GM19351 (cell line): ENCODE measurements at regions not wholly inside any gene's neighbourhood (a gene's known extent, or its start where the extent isn't known, plus 50 kb on each side); places are given as distances from the start of the nearest gene placed in this dataset.
"Not testable (repeated sequence)": the region's sequence is repeated elsewhere in the genome, so short reads cannot be mapped to it uniquely, and the experiment has no call there.

ENCODE experiments used
- ATAC-seq: cut with Tn5 transposase; IDR thresholded peaks from one replicate; pipeline ENCODE4 v1.9.1; 2021; ENCODE audit warnings: mild to moderate bottlenecking, moderate library complexity; ENCODE audit not compliant: unreplicated experiment

GRCh38 chr10:55943403-55943802, 417.7 kb downstream of the ZWINT start:
- no peak for ATAC-seq

DNA sequence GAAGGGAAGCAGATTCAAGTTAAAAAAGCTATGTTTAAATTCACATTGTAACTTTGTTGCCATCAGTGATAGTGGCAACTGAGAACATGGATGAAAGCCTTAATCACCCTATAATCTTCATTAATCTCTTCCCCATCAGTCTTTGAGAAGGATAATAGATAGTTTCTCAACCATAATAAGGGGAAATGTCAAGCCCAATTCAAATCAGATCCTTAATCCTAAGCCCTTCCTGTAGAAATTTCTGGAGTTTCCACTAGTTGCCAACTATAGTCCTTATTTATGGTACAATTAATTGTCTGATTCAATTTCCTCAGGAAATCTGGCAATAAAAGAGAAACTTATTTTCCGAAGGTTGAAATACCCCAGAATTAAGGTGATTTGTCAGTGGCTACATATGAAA, 431.8 kb downstream of the ZWINT start:
- no peak for ATAC-seq

DNA sequence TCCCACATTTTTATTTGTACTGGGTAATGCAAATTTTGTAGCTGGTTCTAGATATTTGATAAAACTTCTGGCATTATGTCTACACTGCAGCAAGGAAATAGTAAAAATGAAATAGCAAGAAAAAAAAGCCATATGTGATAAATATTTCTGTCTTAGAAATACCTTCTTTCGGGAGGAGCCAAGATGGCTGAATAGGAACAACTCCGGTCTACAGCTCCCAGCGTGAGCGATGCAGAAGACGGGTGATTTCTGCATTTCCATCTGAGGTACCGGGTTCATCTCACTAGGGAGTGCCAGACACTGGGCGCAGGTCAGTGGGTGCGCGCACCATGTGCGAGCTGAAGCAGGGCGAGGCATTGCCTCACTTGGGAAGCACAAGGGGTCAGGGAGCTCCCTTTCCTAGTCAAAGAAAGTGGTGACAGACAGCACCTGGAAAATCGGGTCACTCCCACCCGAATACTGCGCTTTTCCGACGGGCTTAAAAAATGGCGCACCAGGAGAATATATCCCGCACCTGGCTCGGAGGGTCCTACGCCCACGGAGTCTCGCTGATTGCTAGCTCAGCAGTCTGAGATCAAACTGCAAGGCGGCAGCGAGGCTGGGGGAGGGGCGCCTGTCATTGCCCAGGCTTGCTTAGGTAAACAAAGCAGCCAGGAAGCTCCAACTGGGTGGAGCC, 461.4 kb downstream of the ZWINT start:
- ATAC-seq = not testable (repeated sequence)

- ATAC-seq = no peak
Measured at GRCh38 chr10:55897490-55897921, 463.6 kb downstream of the ZWINT start.

GRCh38 chr10:55892276-55892675, 468.8 kb downstream of the ZWINT start:
- ATAC-seq = no peak

DNA sequence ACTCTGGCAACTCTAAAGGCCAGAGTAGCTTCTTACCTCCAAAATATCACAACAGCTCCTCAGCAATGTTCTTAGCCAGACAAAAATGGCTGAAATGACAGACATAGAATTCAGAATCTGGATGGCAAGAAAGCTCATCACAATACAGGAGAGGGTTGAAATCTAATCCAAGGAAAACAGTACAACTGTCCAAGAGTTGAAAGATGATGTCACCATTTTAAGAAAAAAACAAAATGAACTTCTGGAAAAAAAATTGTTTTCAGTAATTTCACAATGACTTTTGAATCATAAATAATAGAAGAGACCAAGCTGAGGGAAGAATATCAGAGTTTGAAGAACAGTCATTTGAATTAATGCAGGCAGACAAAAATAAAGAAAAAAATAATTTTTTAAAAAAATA, 479.5 kb downstream of the ZWINT start:
- ATAC-seq = no peak

DNA sequence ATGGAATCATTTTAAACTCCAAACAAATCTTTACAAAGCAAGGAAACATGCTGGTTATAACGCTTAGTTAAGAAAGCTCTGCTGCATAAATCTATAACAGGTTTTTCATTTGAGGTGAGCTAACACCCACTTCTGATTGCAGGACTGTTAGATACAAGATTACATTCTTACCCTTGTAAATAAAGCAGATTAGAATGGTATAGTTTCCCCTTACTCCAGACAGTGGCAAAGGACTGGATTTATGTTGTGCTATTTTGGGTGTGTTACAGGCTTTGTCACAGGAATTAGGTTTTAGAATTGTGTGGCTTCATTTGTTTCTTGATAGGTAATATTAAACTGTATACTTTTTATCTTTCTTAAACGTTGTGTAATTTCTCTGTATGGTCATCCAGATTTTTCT, 487.6 kb downstream of the ZWINT start:
- ATAC-seq = no peak

DNA sequence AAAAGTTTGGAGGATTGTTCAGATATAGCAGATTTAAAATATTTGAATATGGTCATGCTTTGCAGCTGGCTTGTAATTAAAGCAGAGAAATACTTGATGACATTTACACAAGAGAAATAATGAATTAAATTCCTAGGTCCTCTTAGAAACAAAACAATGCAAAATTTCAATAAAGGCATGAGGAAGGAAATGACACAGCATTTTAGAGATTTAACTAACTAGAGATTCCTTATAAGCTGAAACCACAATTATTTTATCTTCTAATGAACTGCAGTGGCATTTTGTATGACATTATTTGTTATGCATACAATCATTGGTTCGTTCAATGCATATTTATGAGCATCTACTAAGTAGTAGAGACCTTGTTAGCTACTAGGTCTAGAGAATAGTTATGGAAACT, 490.9 kb downstream of the ZWINT start:
- ATAC-seq = no peak

GRCh38 chr10:55867848-55868247, 493.2 kb downstream of the ZWINT start:
- no peak for ATAC-seq

- no peak for ATAC-seq
Measured at GRCh38 chr10:55858730-55859129, 502.3 kb downstream of the ZWINT start.

DNA sequence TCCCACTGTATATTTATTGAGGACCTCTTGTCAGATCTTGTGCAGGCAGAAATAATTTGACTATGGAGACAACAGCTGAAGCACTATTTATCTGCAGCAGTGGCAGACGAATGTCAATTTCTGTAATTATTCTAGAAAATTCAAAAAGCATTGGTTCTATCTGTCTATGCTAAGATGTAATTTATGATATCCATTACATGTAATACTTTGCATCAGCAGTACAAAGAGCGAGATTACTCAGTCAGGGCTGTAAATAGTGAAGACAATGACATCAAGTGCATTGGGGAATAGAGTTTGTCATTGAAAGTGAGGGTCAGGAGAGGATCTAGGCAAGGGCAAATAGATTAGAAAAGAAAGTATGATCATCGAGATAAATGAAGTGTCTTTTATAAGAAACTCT, 508.2 kb downstream of the ZWINT start:
- ATAC-seq = no peak

GRCh38 chr10:55837273-55837672, 523.8 kb downstream of the ZWINT start:
- ATAC-seq = no peak

DNA sequence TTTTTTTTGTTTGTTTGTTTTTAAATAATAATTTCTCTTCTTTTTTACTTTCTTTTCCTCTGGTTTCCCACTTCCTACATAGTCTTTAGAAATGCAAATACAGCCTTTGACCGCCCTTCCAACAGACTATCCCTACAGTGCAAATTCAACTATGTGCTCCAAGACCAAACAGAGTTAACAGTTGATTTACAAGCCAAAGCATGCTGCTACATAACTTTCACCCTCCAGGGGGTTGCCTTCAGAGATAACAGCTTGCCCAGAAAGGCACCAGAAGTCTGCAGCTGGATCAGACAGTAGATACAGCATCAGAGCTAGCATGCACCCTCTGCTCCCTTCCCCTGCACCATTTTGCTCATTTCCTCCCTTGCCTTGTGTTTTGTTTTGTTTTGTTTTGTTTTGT, 539.0 kb downstream of the ZWINT start:
- no peak for ATAC-seq

- ATAC-seq = no peak
Measured at GRCh38 chr10:55820478-55820877, 540.6 kb downstream of the ZWINT start.

GRCh38 chr10:55820071-55820470, 541.0 kb downstream of the ZWINT start:
- no peak for ATAC-seq

- no peak for ATAC-seq
Measured at GRCh38 chr10:55813451-55814170, 547.4 kb downstream of the ZWINT start.

DNA sequence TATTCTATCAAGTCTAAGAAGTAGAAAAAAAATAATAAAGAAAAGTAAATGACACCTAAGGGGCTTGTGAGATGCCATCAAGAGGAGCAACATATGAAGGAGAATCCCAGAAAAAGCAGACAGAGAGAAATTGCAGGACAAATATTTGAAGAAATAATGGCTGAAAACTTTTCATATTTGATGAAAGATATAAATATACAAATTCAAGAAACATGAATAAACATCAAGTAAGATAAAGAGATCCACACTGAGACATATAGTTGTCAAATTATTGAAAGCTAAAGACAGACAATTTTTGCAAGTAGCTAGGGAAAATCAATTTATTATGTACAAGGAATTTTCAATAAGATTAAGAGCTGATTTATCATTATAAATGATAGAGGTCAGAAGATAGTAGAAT, 558.0 kb downstream of the ZWINT start:
- no peak for ATAC-seq

- no peak for ATAC-seq
Measured at GRCh38 chr10:55801353-55801661, 559.8 kb downstream of the ZWINT start.

DNA sequence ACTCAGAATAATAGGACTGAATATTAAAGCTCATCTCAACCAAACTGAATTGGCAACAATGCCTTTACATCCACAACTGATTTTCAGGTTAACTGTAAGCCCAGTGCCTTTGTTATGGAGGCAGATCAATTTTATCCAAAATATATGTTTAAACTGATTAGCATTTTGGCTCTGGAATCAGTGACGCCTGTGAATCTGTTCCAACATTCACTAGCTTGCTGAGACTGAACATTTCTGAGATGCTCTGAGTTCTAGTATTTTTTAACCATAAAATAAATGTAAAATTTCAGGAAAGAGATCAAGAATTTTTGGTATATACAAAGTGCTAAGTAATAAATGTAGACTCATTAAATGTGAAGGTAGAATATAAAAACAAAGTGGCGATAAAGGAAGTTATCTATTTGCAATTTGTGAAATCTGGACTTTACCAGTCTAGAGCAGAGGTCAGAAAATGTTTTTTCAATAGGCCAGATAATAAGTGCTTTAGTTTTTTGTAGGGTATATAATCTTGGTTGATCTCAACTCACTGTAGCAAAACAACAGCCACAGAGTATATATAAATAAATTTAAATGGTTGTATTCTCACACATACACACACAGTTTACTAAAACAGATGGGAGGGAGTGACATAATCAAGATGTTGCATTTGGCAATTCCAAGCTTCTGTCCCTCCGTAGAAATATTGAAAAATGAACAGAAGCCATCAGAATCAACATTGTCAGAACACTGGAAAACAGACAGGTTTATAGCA, 560.3 kb downstream of the ZWINT start:
- ATAC-seq = no peak

DNA sequence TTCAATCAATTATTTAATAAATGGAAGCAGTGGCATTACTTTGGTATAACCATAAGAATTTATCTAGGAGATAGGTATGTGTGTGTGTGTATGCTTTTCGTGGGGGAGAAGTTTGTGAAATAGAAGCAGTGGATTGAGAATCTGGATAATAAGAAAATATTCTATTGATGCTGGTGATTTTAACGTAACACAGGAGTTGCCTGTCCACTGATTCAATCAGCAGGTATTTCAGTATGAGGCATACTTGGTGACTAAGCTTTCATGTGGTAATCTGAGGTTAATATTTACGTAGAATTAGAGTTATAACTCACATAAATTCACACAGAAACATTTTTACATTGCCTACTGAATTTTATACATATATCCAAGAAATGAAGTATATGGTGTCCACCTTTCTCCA, 568.0 kb downstream of the ZWINT start:
- ATAC-seq = no peak

DNA sequence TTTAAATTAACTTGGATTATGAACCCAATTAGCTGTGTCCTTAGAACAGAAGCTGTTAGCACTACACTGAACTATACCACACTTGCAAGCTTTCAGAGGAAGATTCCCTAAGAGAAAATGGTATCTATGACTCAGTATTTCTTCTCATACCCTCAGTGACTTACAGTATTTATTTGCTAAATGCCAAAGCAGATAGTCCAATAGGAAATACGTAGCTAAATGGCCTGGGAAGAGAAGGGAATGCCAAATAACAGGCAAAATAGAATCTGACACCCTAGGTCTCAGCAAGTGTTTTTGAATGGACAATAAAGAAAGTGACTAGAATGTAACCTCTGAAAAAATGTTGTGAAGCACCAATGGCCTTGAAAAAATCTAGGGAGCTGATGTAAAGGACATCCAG, 570.8 kb downstream of the ZWINT start:
- ATAC-seq = not testable (repeated sequence)

- no peak for ATAC-seq
Measured at GRCh38 chr10:55786461-55787050, 574.5 kb downstream of the ZWINT start.
